ENCODE measurements at regions not wholly inside any gene's neighbourhood (a gene's known extent, or its start where the extent isn't known, plus 50 kb on each side); places are given as distances from the start of the nearest gene placed in this dataset.

- TF ChIP-seq ZNF274 (IDR thresholded peaks at IDR 0.05; ENCODE audit: low read depth, low read length) (no peak), SUZ12 (IDR thresholded peaks at IDR 0.05; ENCODE audit: extremely low read depth, insufficient read depth, insufficient read length) (no peak)
Measured at GRCh38 chr13:44195245-44195644, 178.4 kb upstream of the SERP2 start.
